GM12878 (cell line): ENCODE measurements at regions not wholly inside any gene's neighbourhood (a gene's known extent, or its start where the extent isn't known, plus 50 kb on each side); places are given as distances from the start of the nearest gene placed in this dataset.

Experiments used
- ATAC-seq: fragments of 200-7000 bp; cut with Tn5 transposase; 3 replicates; pipeline ENCODE4 v1.9.1; 2020; ENCODE audit warnings: mild to moderate bottlenecking, moderate library complexity
- BruUV-seq: library from RNA; stranded (reverse); fragments of 400-500 nt; replicated peaks from 2 replicates; lab custom pipeline; 2021; lab: Mats Ljungman, UMichigan
- CTCF ChIA-PET: fragments of 300-600 bp; sonication (Branson Sonifier 250); formaldehyde crosslinking; extraction: SDS; loops from one replicate; lab custom pipeline; 2021; ENCODE audit warnings: inconsistent platforms; lab: Yijun Ruan, JAX
- POLR2A ChIA-PET: fragments of 350-600 bp; formaldehyde crosslinking; extraction: SDS; loops from one replicate; lab custom pipeline; 2021; ENCODE audit warnings: inconsistent platforms; lab: Charles Lee
- RAD21 ChIA-PET: fragments of 300-600 bp; sonication (Branson Sonifier 250); formaldehyde crosslinking; loops from one replicate; lab custom pipeline; 2023; ENCODE audit warnings: antibody characterized with exemption; ENCODE audit not compliant: unreplicated experiment; lab: Charles Lee
- SMC1A ChIA-PET: fragments of 300-600 bp; sonication (Branson Sonifier 250); formaldehyde crosslinking; loops from one replicate; lab custom pipeline; 2023; ENCODE audit not compliant: unreplicated experiment, uncharacterized antibody; lab: Charles Lee
- DNase-seq: peaks from one replicate; pipeline ENCODE4 v3.0.0-alpha.2; 2011; ENCODE audit warnings: low read depth, low spot score
- FAIRE-seq: peaks from 3 replicates; lab custom pipeline; 2011; peaks lifted over from hg19 to GRCh38; lab: Jason Lieb, UNC
- H2AFZ ChIP-seq: 2 replicates; pipeline ENCODE4 v1.6.0; 2011; ENCODE audit warnings: low read depth, low read length, control low read depth; ENCODE audit not compliant: control insufficient read depth
- H3K27ac ChIP-seq: 2 replicates; pipeline ENCODE4 v1.5.1; 2011; ENCODE audit warnings: control low read depth; ENCODE audit not compliant: control insufficient read depth, insufficient read depth
- H3K27me3 ChIP-seq, 2 experiments: replicated peaks in 1 of 2; 2 replicates each; pipeline versions ENCODE4 v1.6.0 to v1.6.1; 2011; ENCODE audit warnings: low read length in 1 of 2; ENCODE audit not compliant: control insufficient read depth in 2 of 2, insufficient read depth in 2 of 2
- H3K36me3 ChIP-seq, 2 experiments: 2 replicates each; pipeline ENCODE4 v1.5.1; 2011; ENCODE audit warnings: low read length in 1 of 2; ENCODE audit not compliant: control insufficient read depth in 2 of 2, insufficient read depth in 2 of 2
- H3K4me1 ChIP-seq: 2 replicates; pipeline ENCODE4 v1.6.1; 2011; ENCODE audit warnings: mild to moderate bottlenecking, low read length, moderate library complexity, mixed read lengths; ENCODE audit not compliant: control insufficient read depth, insufficient read depth
- H3K4me2 ChIP-seq: 2 replicates; pipeline ENCODE4 v1.6.0; 2011; ENCODE audit warnings: control low read depth; ENCODE audit not compliant: control insufficient read depth, insufficient read depth
- H3K4me3 ChIP-seq: fragments of 200-600 bp; sonication (generic); 2 replicates; pipeline ENCODE4 v1.5.1; 2016
- H3K79me2 ChIP-seq: 2 replicates; pipeline ENCODE4 v1.6.0; 2011; ENCODE audit warnings: low read length; ENCODE audit not compliant: control insufficient read depth, insufficient read depth
- H3K9ac ChIP-seq: 2 replicates; pipeline ENCODE4 v1.8.0; 2011; ENCODE audit warnings: low read length, control low read depth, mixed read lengths; ENCODE audit not compliant: control insufficient read depth, insufficient read depth
- H3K9me3 ChIP-seq: replicated peaks from 3 replicates; pipeline ENCODE4 v1.5.1; 2011; ENCODE audit warnings: mild to moderate bottlenecking, low read length; ENCODE audit not compliant: control insufficient read depth, insufficient read depth
- H4K20me1 ChIP-seq: 2 replicates; pipeline ENCODE4 v1.6.0; 2011; ENCODE audit not compliant: control insufficient read depth, insufficient read depth
- CBX5 ChIP-seq: sonication (generic); IDR thresholded peaks from 2 replicates; pipeline ENCODE4 v1.6.1; 2016; ENCODE audit warnings: low read depth, moderate library complexity, mild to moderate bottlenecking, inconsistent platforms
- EP300 ChIP-seq, 2 experiments: fragments of 150-350 bp in 1 of 2; IDR thresholded peaks; 2 replicates each; pipeline ENCODE4 v1.6.1; 2011 to 2012; ENCODE audit warnings: low read depth in 2 of 2, low read length in 2 of 2, borderline replicate concordance in 1 of 2, improper control_type of control experiment in 1 of 2, inconsistent platforms in 1 of 2; ENCODE audit not compliant: control insufficient read depth in 1 of 2
- HCFC1 ChIP-seq: fragments of 150-350 bp; IDR thresholded peaks from 2 replicates; pipeline ENCODE4 v1.6.1; 2014; ENCODE audit warnings: low read length
- NFXL1 ChIP-seq: fragments of 450-650 bp; IDR thresholded peaks from 2 replicates; pipeline ENCODE4 v1.6.1; 2017; ENCODE audit warnings: antibody characterized with exemption, mild to moderate bottlenecking, borderline replicate concordance
- RB1 ChIP-seq: fragments of 450-650 bp; formaldehyde crosslinking; IDR thresholded peaks from 2 replicates; pipeline ENCODE4 v1.6.1; 2017; ENCODE audit warnings: mild to moderate bottlenecking, borderline replicate concordance
- RFX5 ChIP-seq: IDR thresholded peaks from 2 replicates; pipeline ENCODE4 v1.6.1; 2011; ENCODE audit warnings: low read depth, low read length, improper control_type of control experiment
- SIN3A ChIP-seq: IDR thresholded peaks from 2 replicates; pipeline ENCODE4 v1.6.1; 2012; ENCODE audit warnings: low read depth, low read length, improper control_type of control experiment
- SMAD5 ChIP-seq: IDR thresholded peaks from 2 replicates; pipeline ENCODE4 v1.6.1; 2016; ENCODE audit warnings: antibody characterized with exemption, low read depth
- SUZ12 ChIP-seq: fragments of 200-600 bp; sonication (generic); IDR thresholded peaks from one replicate; pipeline ENCODE4 v1.6.1; 2018; ENCODE audit warnings: antibody characterized with exemption, mild to moderate bottlenecking; ENCODE audit not compliant: unreplicated experiment
- TCF7 ChIP-seq: IDR thresholded peaks from 2 replicates; pipeline ENCODE4 v1.6.1; 2014; ENCODE audit warnings: antibody characterized with exemption, borderline replicate concordance
- WGBS: methylation state at CpG from one replicate; pipeline ENCODE4 v1.1.6; 2016; ENCODE audit warnings: low lambda C conversion rate; ENCODE audit not compliant: insufficient replicate concordance, insufficient coverage; ENCODE audit errors: missing lambda C conversion rate; 5-methylcytosine and 5-hydroxymethylcytosine counted together
- in situ Hi-C: fragments of 300-500 bp; cut with MboI; formaldehyde crosslinking; loops from 9 replicates; pipeline ENCODE4 v1.14.3; 2018; ENCODE audit warnings: mixed read lengths
- intact Hi-C: fragments of 100-400 bp; cut with micrococcal nuclease; formaldehyde crosslinking; loops from one replicate; pipeline ENCODE4 v1.14.2; 2022; ENCODE audit not compliant: unreplicated experiment
- TF ChIP-seq, protein P1 (sequence below): fragments of 450-650 bp; IDR thresholded peaks from 2 replicates; pipeline ENCODE4 v1.6.1; 2017; ENCODE audit warnings: antibody characterized with exemption, mild to moderate bottlenecking, moderate library complexity

DNA sequence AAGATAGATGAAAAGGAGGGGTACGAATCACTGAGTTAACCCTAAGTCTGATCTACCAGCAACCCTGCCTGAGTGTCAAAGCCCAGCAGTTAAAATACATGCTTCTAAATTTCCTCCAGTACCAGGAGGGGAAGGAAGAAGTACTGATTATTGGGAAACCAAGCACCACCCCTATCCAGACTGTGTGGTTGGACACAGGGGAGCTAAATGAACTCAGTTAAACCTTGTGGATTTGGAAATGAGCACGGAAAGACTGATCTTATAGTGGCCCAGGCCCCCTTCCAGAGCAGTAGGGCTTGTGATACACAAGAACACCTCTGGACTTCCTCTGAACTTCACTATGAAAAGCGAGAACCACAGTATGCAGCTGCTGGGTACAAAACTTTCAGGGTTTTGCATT, 585.6 kb downstream of the MAFB start:
- no peak overlapping the region for H3K9ac ChIP-seq
- H3K27ac ChIP-seq: no peak overlapping the region
- BruUV-seq: no TSS peak
- CTCF ChIA-PET: no interaction called here
- H3K4me3 ChIP-seq: no peak overlapping the region
- POLR2A ChIA-PET: no interaction called here
- H3K4me1 ChIP-seq: no peaks in the 10 kb centered on the region
- H4K20me1 ChIP-seq: no peaks in the 10 kb centered on the region
- 18% methylated on average over 3 of the region's 3 CpGs for WGBS
- SMC1A ChIA-PET: interaction anchor here (1.1 kb wide), 1 partner anchor 11 kb away, joined by 4 read pairs; no protein-coding TSS in a partner anchor
- ATAC-seq (no peak), FAIRE-seq (no peak), DNase-seq (no peak)
- intact Hi-C loops (no loop called here), in situ Hi-C loops (no loop called here)
- H2AFZ ChIP-seq: no peak overlapping the region
- H3K4me2 ChIP-seq: no peak overlapping the region
- no peaks in the 10 kb centered on the region for H3K36me3 ChIP-seq
- no peaks in the 10 kb centered on the region for H3K27me3 ChIP-seq
- H3K79me2 ChIP-seq: no peaks in the 10 kb centered on the region
- RAD21 ChIA-PET: no interaction called here
- TF ChIP-seq SMAD5 (no peak), CBX5 (no peak), EP300 (IDR thresholded peaks at IDR 0.05; ENCODE audit: borderline replicate concordance in 1 of 2, control insufficient read depth in 1 of 2, low read depth in 2 of 2, low read length in 2 of 2) (no peak), TCF7 (no peak), RFX5 (no peak), HCFC1 (no peak), SUZ12 (no peak), SIN3A (no peak), NFXL1 (no peak), RB1 (no peak)
- TF ChIP-seq, protein P1, sequence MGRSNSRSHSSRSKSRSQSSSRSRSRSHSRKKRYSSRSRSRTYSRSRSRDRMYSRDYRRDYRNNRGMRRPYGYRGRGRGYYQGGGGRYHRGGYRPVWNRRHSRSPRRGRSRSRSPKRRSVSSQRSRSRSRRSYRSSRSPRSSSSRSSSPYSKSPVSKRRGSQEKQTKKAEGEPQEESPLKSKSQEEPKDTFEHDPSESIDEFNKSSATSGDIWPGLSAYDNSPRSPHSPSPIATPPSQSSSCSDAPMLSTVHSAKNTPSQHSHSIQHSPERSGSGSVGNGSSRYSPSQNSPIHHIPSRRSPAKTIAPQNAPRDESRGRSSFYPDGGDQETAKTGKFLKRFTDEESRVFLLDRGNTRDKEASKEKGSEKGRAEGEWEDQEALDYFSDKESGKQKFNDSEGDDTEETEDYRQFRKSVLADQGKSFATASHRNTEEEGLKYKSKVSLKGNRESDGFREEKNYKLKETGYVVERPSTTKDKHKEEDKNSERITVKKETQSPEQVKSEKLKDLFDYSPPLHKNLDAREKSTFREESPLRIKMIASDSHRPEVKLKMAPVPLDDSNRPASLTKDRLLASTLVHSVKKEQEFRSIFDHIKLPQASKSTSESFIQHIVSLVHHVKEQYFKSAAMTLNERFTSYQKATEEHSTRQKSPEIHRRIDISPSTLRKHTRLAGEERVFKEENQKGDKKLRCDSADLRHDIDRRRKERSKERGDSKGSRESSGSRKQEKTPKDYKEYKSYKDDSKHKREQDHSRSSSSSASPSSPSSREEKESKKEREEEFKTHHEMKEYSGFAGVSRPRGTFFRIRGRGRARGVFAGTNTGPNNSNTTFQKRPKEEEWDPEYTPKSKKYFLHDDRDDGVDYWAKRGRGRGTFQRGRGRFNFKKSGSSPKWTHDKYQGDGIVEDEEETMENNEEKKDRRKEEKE: no peak
- no peaks in the 10 kb centered on the region for H3K9me3 ChIP-seq
